WTC11 (cell line): ENCODE measurements at regions not wholly inside any gene's neighbourhood (a gene's known extent, or its start where the extent isn't known, plus 50 kb on each side); places are given as distances from the start of the nearest gene placed in this dataset.

Experiments used
- ATAC-seq: fragments of 200-7000 bp; cut with Tn5 transposase; 2 replicates; pipeline ENCODE4 v1.10.0; 2021; ENCODE audit warnings: mild to moderate bottlenecking, moderate library complexity
- CTCF ChIA-PET: fragments of 300-600 bp; sonication (Branson Sonifier 250); formaldehyde crosslinking; loops from one replicate; lab custom pipeline; 2021; ENCODE audit warnings: antibody characterized with exemption; lab: Charles Lee
- POLR2A ChIA-PET: fragments of 350-600 bp; sonication (Branson Sonifier 250); formaldehyde crosslinking; loops from one replicate; lab custom pipeline; 2021; ENCODE audit warnings: antibody characterized with exemption; lab: Charles Lee
- DNase-seq: peaks from one replicate; pipeline ENCODE4 v3.0.0; 2021; ENCODE audit warnings: low spot score
- H3K27ac Mint-ChIP-seq: 2 replicates; pipeline ENCODE4 v1.8.0; 2021; ENCODE audit warnings: mixed read lengths
- H3K27me3 Mint-ChIP-seq: 2 replicates; pipeline ENCODE4 v1.8.0; 2021; ENCODE audit warnings: low read depth, mild to moderate bottlenecking, moderate library complexity, mixed read lengths
- H3K36me3 Mint-ChIP-seq: 2 replicates; pipeline ENCODE4 v1.8.0; 2021; ENCODE audit warnings: mixed read lengths
- H3K4me1 Mint-ChIP-seq: 2 replicates; pipeline ENCODE4 v1.8.0; 2022; ENCODE audit warnings: mixed read lengths
- H3K4me3 Mint-ChIP-seq: 2 replicates; pipeline ENCODE4 v1.8.0; 2021; ENCODE audit warnings: mild to moderate bottlenecking, moderate library complexity, mixed read lengths
- H3K9me3 Mint-ChIP-seq: 2 replicates; pipeline ENCODE4 v1.8.0; 2021; ENCODE audit warnings: mixed read lengths
- CREB1 ChIP-seq: sonication (generic); formaldehyde crosslinking; IDR thresholded peaks from 2 replicates; pipeline ENCODE4 v1.8.0; 2023; ENCODE audit warnings: mild to moderate bottlenecking, missing genetic modification reagents
- ELF4 ChIP-seq: sonication (generic); formaldehyde crosslinking; IDR thresholded peaks from 2 replicates; pipeline ENCODE4 v1.8.1; 2022; ENCODE audit warnings: low read depth, mild to moderate bottlenecking, moderate library complexity, missing genetic modification reagents
- FOXP1 ChIP-seq: sonication (generic); formaldehyde crosslinking; IDR thresholded peaks from 2 replicates; pipeline ENCODE4 v1.8.0; 2022; ENCODE audit warnings: missing genetic modification reagents, mild to moderate bottlenecking, moderate library complexity, borderline replicate concordance
- MLX ChIP-seq: sonication (generic); formaldehyde crosslinking; IDR thresholded peaks from 2 replicates; pipeline ENCODE4 v1.8.1; 2023; ENCODE audit warnings: mild to moderate bottlenecking, missing genetic modification reagents, moderate library complexity
- MXD4 ChIP-seq: fragments of 250-450 bp; sonication (Bioruptor Pico); IDR thresholded peaks from 2 replicates; pipeline ENCODE4 v1.8.0; 2021; ENCODE audit warnings: mild to moderate bottlenecking, moderate library complexity, borderline replicate concordance
- NR1H2 ChIP-seq: sonication (generic); formaldehyde crosslinking; IDR thresholded peaks from 2 replicates; pipeline ENCODE4 v1.9.0; 2021; ENCODE audit warnings: mild to moderate bottlenecking, moderate library complexity, missing genetic modification reagents
- PRRX2 ChIP-seq: fragments of 250-450 bp; sonication (Bioruptor Pico); IDR thresholded peaks from 2 replicates; pipeline ENCODE4 v1.8.0; 2021; ENCODE audit warnings: mild to moderate bottlenecking
- RELA ChIP-seq: sonication (generic); formaldehyde crosslinking; IDR thresholded peaks from 2 replicates; pipeline ENCODE4 v1.8.1; 2022; ENCODE audit warnings: missing genetic modification reagents, mild to moderate bottlenecking, borderline replicate concordance
- SMAD3 ChIP-seq: sonication (generic); formaldehyde crosslinking; IDR thresholded peaks from 2 replicates; pipeline ENCODE4 v1.8.0; 2022; ENCODE audit warnings: missing genetic modification reagents, mild to moderate bottlenecking, borderline replicate concordance
- TEAD4 ChIP-seq: sonication (generic); formaldehyde crosslinking; IDR thresholded peaks from 2 replicates; pipeline ENCODE4 v1.8.0; 2022; ENCODE audit warnings: mild to moderate bottlenecking, missing genetic modification reagents
- TP53 ChIP-seq: sonication (generic); formaldehyde crosslinking; IDR thresholded peaks from 2 replicates; pipeline ENCODE4 v1.8.1; 2023; ENCODE audit warnings: mild to moderate bottlenecking, missing genetic modification reagents
- ZBTB21 ChIP-seq: sonication (generic); formaldehyde crosslinking; IDR thresholded peaks from 2 replicates; pipeline ENCODE4 v1.8.1; 2023; ENCODE audit warnings: mild to moderate bottlenecking, missing genetic modification reagents, borderline replicate concordance
- ZNF121 ChIP-seq: sonication (generic); formaldehyde crosslinking; IDR thresholded peaks from 2 replicates; pipeline ENCODE4 v1.8.0; 2023; ENCODE audit warnings: missing genetic modification reagents
- ZNF512 ChIP-seq: sonication (generic); formaldehyde crosslinking; IDR thresholded peaks from 2 replicates; pipeline ENCODE4 v1.8.1; 2022; ENCODE audit warnings: missing genetic modification reagents, borderline replicate concordance
- TF ChIP-seq, protein P1 (sequence below): fragments of 250-450 bp; sonication (Bioruptor Pico); IDR thresholded peaks from 2 replicates; pipeline ENCODE4 v1.9.0; 2021; ENCODE audit warnings: mild to moderate bottlenecking
- TF ChIP-seq, protein P2 (sequence below): sonication (generic); formaldehyde crosslinking; IDR thresholded peaks from 2 replicates; pipeline ENCODE4 v1.8.1; 2023; ENCODE audit warnings: mild to moderate bottlenecking, missing genetic modification reagents
- TF ChIP-seq, protein P3 (sequence below): sonication (generic); formaldehyde crosslinking; IDR thresholded peaks from 2 replicates; pipeline ENCODE4 v1.8.1; 2023; ENCODE audit warnings: mild to moderate bottlenecking, missing genetic modification reagents
- TF ChIP-seq, protein P4 (sequence below): sonication (generic); formaldehyde crosslinking; conservative IDR thresholded peaks from 2 replicates; pipeline ENCODE4 v1.8.1; 2023; ENCODE audit warnings: mild to moderate bottlenecking, low read depth, missing genetic modification reagents, moderate library complexity
- TF ChIP-seq, protein P5 (sequence below): sonication (generic); formaldehyde crosslinking; IDR thresholded peaks from 2 replicates; pipeline ENCODE4 v1.8.1; 2023; ENCODE audit warnings: mild to moderate bottlenecking, missing genetic modification reagents, borderline replicate concordance
- TF ChIP-seq, protein P6 (sequence below): sonication (generic); formaldehyde crosslinking; IDR thresholded peaks from 2 replicates; pipeline ENCODE4 v1.8.0; 2022; ENCODE audit warnings: mild to moderate bottlenecking, missing genetic modification reagents

GRCh38 chr22:27128461-27129085 lies 471.2 kb downstream of the MIAT start:
- Mint-ChIP-seq H3K4me3 (no peak overlapping the region), H3K4me1 (0 out of 2 replicates have a peak, but pooled peaks cover under 1% of the 10 kb centered on the region), H3K27ac (no peak overlapping the region), H3K27me3 (no peaks in the 10 kb centered on the region), H3K36me3 (no peaks in the 10 kb centered on the region), H3K9me3 (no peaks in the 10 kb centered on the region)
- ATAC-seq (no peak), DNase-seq (no peak)
- TF ChIP-seq, protein P1, sequence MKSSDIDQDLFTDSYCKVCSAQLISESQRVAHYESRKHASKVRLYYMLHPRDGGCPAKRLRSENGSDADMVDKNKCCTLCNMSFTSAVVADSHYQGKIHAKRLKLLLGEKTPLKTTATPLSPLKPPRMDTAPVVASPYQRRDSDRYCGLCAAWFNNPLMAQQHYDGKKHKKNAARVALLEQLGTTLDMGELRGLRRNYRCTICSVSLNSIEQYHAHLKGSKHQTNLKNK (CRISPR knock-in tag), result no peak
- TF ChIP-seq TEAD4 (CRISPR knock-in tag) (no peak), ZNF121 (CRISPR knock-in tag) (no peak), MXD4 (no peak), ZNF512 (no peak), TP53 (CRISPR knock-in tag) (no peak)
- ChIA-PET CTCF (no interaction called here), POLR2A (no interaction called here)

GRCh38 chr22:27129266-27129665 lies 471.9 kb downstream of the MIAT start:
- 0 out of 2 replicates have a peak, but pooled peaks cover 4% of the 10 kb centered on the region for H3K4me1 Mint-ChIP-seq
- POLR2A ChIA-PET, result no interaction called here
- no peaks in the 10 kb centered on the region for H3K36me3 Mint-ChIP-seq
- H3K9me3 Mint-ChIP-seq, result no peaks in the 10 kb centered on the region
- H3K27me3 Mint-ChIP-seq, result no peaks in the 10 kb centered on the region
- DNase-seq, result no peak
- H3K27ac Mint-ChIP-seq, result no peak overlapping the region
- CTCF ChIA-PET, result no interaction called here
- H3K4me3 Mint-ChIP-seq, result no peak overlapping the region
- ATAC-seq, result no peak
- TF ChIP-seq SMAD3, result no peak
- no peak for TF ChIP-seq FOXP1 (CRISPR knock-in tag)
- no peak for TF ChIP-seq CREB1 (CRISPR knock-in tag)
- TF ChIP-seq ZBTB21 (CRISPR knock-in tag), result no peak
- no peak for TF ChIP-seq TP53 (CRISPR knock-in tag)
- no peak for TF ChIP-seq RELA
- TF ChIP-seq, protein P2, sequence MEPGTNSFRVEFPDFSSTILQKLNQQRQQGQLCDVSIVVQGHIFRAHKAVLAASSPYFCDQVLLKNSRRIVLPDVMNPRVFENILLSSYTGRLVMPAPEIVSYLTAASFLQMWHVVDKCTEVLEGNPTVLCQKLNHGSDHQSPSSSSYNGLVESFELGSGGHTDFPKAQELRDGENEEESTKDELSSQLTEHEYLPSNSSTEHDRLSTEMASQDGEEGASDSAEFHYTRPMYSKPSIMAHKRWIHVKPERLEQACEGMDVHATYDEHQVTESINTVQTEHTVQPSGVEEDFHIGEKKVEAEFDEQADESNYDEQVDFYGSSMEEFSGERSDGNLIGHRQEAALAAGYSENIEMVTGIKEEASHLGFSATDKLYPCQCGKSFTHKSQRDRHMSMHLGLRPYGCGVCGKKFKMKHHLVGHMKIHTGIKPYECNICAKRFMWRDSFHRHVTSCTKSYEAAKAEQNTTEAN, result no peak
- no peak for TF ChIP-seq ZNF512
- TF ChIP-seq MLX (CRISPR knock-in tag), result no peak
- TF ChIP-seq, protein P3, sequence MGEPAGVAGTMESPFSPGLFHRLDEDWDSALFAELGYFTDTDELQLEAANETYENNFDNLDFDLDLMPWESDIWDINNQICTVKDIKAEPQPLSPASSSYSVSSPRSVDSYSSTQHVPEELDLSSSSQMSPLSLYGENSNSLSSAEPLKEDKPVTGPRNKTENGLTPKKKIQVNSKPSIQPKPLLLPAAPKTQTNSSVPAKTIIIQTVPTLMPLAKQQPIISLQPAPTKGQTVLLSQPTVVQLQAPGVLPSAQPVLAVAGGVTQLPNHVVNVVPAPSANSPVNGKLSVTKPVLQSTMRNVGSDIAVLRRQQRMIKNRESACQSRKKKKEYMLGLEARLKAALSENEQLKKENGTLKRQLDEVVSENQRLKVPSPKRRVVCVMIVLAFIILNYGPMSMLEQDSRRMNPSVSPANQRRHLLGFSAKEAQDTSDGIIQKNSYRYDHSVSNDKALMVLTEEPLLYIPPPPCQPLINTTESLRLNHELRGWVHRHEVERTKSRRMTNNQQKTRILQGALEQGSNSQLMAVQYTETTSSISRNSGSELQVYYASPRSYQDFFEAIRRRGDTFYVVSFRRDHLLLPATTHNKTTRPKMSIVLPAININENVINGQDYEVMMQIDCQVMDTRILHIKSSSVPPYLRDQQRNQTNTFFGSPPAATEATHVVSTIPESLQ (CRISPR knock-in tag), result no peak
- TF ChIP-seq, protein P4, sequence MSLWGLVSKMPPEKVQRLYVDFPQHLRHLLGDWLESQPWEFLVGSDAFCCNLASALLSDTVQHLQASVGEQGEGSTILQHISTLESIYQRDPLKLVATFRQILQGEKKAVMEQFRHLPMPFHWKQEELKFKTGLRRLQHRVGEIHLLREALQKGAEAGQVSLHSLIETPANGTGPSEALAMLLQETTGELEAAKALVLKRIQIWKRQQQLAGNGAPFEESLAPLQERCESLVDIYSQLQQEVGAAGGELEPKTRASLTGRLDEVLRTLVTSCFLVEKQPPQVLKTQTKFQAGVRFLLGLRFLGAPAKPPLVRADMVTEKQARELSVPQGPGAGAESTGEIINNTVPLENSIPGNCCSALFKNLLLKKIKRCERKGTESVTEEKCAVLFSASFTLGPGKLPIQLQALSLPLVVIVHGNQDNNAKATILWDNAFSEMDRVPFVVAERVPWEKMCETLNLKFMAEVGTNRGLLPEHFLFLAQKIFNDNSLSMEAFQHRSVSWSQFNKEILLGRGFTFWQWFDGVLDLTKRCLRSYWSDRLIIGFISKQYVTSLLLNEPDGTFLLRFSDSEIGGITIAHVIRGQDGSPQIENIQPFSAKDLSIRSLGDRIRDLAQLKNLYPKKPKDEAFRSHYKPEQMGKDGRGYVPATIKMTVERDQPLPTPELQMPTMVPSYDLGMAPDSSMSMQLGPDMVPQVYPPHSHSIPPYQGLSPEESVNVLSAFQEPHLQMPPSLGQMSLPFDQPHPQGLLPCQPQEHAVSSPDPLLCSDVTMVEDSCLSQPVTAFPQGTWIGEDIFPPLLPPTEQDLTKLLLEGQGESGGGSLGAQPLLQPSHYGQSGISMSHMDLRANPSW (CRISPR knock-in tag), result no peak
- TF ChIP-seq, protein P5, sequence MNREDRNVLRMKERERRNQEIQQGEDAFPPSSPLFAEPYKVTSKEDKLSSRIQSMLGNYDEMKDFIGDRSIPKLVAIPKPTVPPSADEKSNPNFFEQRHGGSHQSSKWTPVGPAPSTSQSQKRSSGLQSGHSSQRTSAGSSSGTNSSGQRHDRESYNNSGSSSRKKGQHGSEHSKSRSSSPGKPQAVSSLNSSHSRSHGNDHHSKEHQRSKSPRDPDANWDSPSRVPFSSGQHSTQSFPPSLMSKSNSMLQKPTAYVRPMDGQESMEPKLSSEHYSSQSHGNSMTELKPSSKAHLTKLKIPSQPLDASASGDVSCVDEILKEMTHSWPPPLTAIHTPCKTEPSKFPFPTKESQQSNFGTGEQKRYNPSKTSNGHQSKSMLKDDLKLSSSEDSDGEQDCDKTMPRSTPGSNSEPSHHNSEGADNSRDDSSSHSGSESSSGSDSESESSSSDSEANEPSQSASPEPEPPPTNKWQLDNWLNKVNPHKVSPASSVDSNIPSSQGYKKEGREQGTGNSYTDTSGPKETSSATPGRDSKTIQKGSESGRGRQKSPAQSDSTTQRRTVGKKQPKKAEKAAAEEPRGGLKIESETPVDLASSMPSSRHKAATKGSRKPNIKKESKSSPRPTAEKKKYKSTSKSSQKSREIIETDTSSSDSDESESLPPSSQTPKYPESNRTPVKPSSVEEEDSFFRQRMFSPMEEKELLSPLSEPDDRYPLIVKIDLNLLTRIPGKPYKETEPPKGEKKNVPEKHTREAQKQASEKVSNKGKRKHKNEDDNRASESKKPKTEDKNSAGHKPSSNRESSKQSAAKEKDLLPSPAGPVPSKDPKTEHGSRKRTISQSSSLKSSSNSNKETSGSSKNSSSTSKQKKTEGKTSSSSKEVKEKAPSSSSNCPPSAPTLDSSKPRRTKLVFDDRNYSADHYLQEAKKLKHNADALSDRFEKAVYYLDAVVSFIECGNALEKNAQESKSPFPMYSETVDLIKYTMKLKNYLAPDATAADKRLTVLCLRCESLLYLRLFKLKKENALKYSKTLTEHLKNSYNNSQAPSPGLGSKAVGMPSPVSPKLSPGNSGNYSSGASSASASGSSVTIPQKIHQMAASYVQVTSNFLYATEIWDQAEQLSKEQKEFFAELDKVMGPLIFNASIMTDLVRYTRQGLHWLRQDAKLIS (CRISPR knock-in tag), result no peak
- no peak for TF ChIP-seq NR1H2 (CRISPR knock-in tag)
- no peak for TF ChIP-seq ELF4
- TF ChIP-seq PRRX2 (CRISPR knock-in tag), result no peak
- TF ChIP-seq, protein P6, sequence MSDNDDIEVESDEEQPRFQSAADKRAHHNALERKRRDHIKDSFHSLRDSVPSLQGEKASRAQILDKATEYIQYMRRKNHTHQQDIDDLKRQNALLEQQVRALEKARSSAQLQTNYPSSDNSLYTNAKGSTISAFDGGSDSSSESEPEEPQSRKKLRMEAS, result no peak
